ENCODE measurements at regions not wholly inside any gene's neighbourhood (a gene's known extent, or its start where the extent isn't known, plus 50 kb on each side); places are given as distances from the start of the nearest gene placed in this dataset.
"Not testable (repeated sequence)": the region's sequence is repeated elsewhere in the genome, so short reads cannot be mapped to it uniquely, and the experiment has no call there.

GRCh38 chr18:59848002-59848401 lies 51.8 kb upstream of the PMAIP1 start:
- DNase-seq (ENCODE audit: low read depth in 1 of 2, low spot score in 1 of 2) = no peak

GRCh38 chr18:59847491-59847846 lies 52.3 kb upstream of the PMAIP1 start:
- DNase-seq (ENCODE audit: low read depth in 1 of 2, low spot score in 1 of 2) = not testable (repeated sequence)

GRCh38 chr18:59846814-59847490 lies 52.8 kb upstream of the PMAIP1 start:
- DNase-seq (ENCODE audit: low read depth in 1 of 2, low spot score in 1 of 2) = no peak

- DNase-seq (ENCODE audit: low read depth in 1 of 2, low spot score in 1 of 2) = no peak
These were observed 56.8 kb upstream of the PMAIP1 start for GRCh38 chr18:59842947-59843346.

GRCh38 chr18:59839931-59840685 lies 59.7 kb upstream of the PMAIP1 start:
- DNase-seq (ENCODE audit: low read depth in 1 of 2, low spot score in 1 of 2) = no peak

GRCh38 chr18:59839246-59839645 lies 60.5 kb upstream of the PMAIP1 start:
- no peak for DNase-seq (ENCODE audit: low read depth in 1 of 2, low spot score in 1 of 2)

GRCh38 chr18:59837586-59837985 lies 62.2 kb upstream of the PMAIP1 start:
- DNase-seq (ENCODE audit: low read depth in 1 of 2, low spot score in 1 of 2) = peak in 1 of 2 donors; percentile 9

- DNase-seq (ENCODE audit: low read depth in 1 of 2, low spot score in 1 of 2) = no peak
These were observed 64.0 kb upstream of the PMAIP1 start for GRCh38 chr18:59835605-59836379.

- DNase-seq (ENCODE audit: low read depth in 1 of 2, low spot score in 1 of 2) = no peak
These were observed 65.5 kb upstream of the PMAIP1 start for GRCh38 chr18:59834267-59834666.

- DNase-seq (ENCODE audit: low read depth in 1 of 2, low spot score in 1 of 2) = no peak
These were observed 66.0 kb upstream of the PMAIP1 start for GRCh38 chr18:59833785-59834184.

- no peak for DNase-seq (ENCODE audit: low read depth in 1 of 2, low spot score in 1 of 2)
These were observed 76.1 kb upstream of the PMAIP1 start for GRCh38 chr18:59823596-59824195.

- DNase-seq (ENCODE audit: low read depth in 1 of 2, low spot score in 1 of 2) = no peak
These were observed 76.9 kb upstream of the PMAIP1 start for GRCh38 chr18:59822612-59823550.

- no peak for DNase-seq (ENCODE audit: low read depth in 1 of 2, low spot score in 1 of 2)
These were observed 77.8 kb upstream of the PMAIP1 start for GRCh38 chr18:59821983-59822382.

GRCh38 chr18:59820663-59821062 lies 79.1 kb upstream of the PMAIP1 start:
- no peak for DNase-seq (ENCODE audit: low read depth in 1 of 2, low spot score in 1 of 2)

- no peak for DNase-seq (ENCODE audit: low read depth in 1 of 2, low spot score in 1 of 2)
These were observed 81.0 kb upstream of the PMAIP1 start for GRCh38 chr18:59818769-59819168.

GRCh38 chr18:59814891-59815290 lies 84.9 kb upstream of the PMAIP1 start:
- no peak for DNase-seq (ENCODE audit: low read depth in 1 of 2, low spot score in 1 of 2)

- DNase-seq (ENCODE audit: low read depth in 1 of 2, low spot score in 1 of 2) = no peak
These were observed 85.9 kb upstream of the PMAIP1 start for GRCh38 chr18:59813942-59814341.

GRCh38 chr18:59810735-59811520 lies 88.9 kb upstream of the PMAIP1 start:
- no peak for DNase-seq (ENCODE audit: low read depth in 1 of 2, low spot score in 1 of 2)

- no peak for DNase-seq (ENCODE audit: low read depth in 1 of 2, low spot score in 1 of 2)
These were observed 89.6 kb upstream of the PMAIP1 start for GRCh38 chr18:59810183-59810582.

GRCh38 chr18:59802031-59802430 lies 97.8 kb upstream of the PMAIP1 start:
- no peak for DNase-seq (ENCODE audit: low read depth in 1 of 2, low spot score in 1 of 2)

Measured in stimulated activated CD4-positive, alpha-beta T cell treated with anti-CD3 and anti-CD28 coated beads, Interleukin-15, amount 100 ng/mL, for 1 hour (primary cell).